Peyer's patch (tissue), 4 donors: ENCODE measurements at regions not wholly inside any gene's neighbourhood (a gene's known extent, or its start where the extent isn't known, plus 50 kb on each side); places are given as distances from the start of the nearest gene placed in this dataset.

Source experiments
- CTCF ChIP-seq, 6 experiments: fragments of 450-650 bp in 4 of 6; fragments of 200-600 bp in 2 of 6; sonication (generic) in 1 of 6; IDR thresholded peaks; one replicate each; pipeline ENCODE4 v1.5.1; 2017 to 2019; ENCODE audit warnings: antibody characterized with exemption in 6 of 6, mild to moderate bottlenecking in 3 of 6, moderate library complexity in 1 of 6
- POLR2A ChIP-seq, 2 donors: fragments of 450-650 bp; IDR thresholded peaks; one replicate each; pipeline ENCODE4 v1.5.1; 2017; ENCODE audit warnings: antibody characterized with exemption in 2 of 2, mild to moderate bottlenecking in 2 of 2, moderate library complexity in 2 of 2

- TF ChIP-seq CTCF (IDR thresholded peaks at IDR 0.05) (no peak), POLR2A (IDR thresholded peaks at IDR 0.05) (no peak)
Observed at GRCh38 chr3:178382449-178383061, 153.7 kb upstream of the KCNMB2 start.
